AG04450 (cell line): ENCODE measurements at regions not wholly inside any gene's neighbourhood (a gene's known extent, or its start where the extent isn't known, plus 50 kb on each side); places are given as distances from the start of the nearest gene placed in this dataset.

Source experiments
- CTCF ChIA-PET: fragments of 300-600, 350-600 bp; formaldehyde crosslinking; extraction: SDS; loops from one replicate; lab custom pipeline; 2022; ENCODE audit warnings: antibody characterized with exemption, inconsistent platforms; lab: Charles Lee
- POLR2A ChIA-PET: fragments of 350-600 bp; formaldehyde crosslinking; extraction: SDS; loops from one replicate; lab custom pipeline; 2021; ENCODE audit warnings: antibody characterized with exemption, inconsistent platforms; lab: Yijun Ruan, JAX
- DNase-seq: peaks from one replicate; pipeline ENCODE4 v3.0.0-alpha.2; 2011; ENCODE audit warnings: low read depth, low spot score
- H3K27ac ChIP-seq: one replicate; pipeline ENCODE4 v1.5.1; 2012; ENCODE audit warnings: low read depth, low read length, control low read depth
- H3K27me3 ChIP-seq: one replicate; pipeline ENCODE4 v1.6.0; 2012; ENCODE audit warnings: low read length; ENCODE audit not compliant: control insufficient read depth, insufficient read depth
- H3K4me3 ChIP-seq: 2 replicates; pipeline ENCODE4 v1.5.1; 2011; ENCODE audit warnings: mild to moderate bottlenecking, low read depth, low read length, control low read depth
- H3K9me3 ChIP-seq: 2 replicates; pipeline ENCODE4 v1.5.1; 2012; ENCODE audit warnings: low read length; ENCODE audit not compliant: control insufficient read depth, insufficient read depth
- CTCF ChIP-seq: IDR thresholded peaks from 2 replicates; pipeline ENCODE4 v1.5.1; 2011; ENCODE audit warnings: low read depth, low read length, control low read depth, inconsistent platforms

GRCh38 chr11:134702827-134703226, 290.8 kb upstream of the B3GAT1 start:
- no peak overlapping the region for H3K27ac ChIP-seq
- ChIA-PET POLR2A (no interaction called here), CTCF (no interaction called here)
- no peak for TF ChIP-seq CTCF
- H3K4me3 ChIP-seq = no peak overlapping the region
- no peak for DNase-seq
- H3K27me3 ChIP-seq = no peaks in the 10 kb centered on the region
- peaks cover 56% of the 10 kb centered on the region for H3K9me3 ChIP-seq

GRCh38 chr11:134701564-134702165, 289.6 kb upstream of the B3GAT1 start:
- POLR2A ChIA-PET = no interaction called here
- no peak for TF ChIP-seq CTCF

GRCh38 chr11:134700101-134700640, 288.1 kb upstream of the B3GAT1 start:
- ChIA-PET POLR2A (no interaction called here), CTCF (no interaction called here)
- Histone ChIP-seq H3K9me3 (peaks cover 52% of the 10 kb centered on the region), H3K4me3 (no peak overlapping the region), H3K27me3 (no peaks in the 10 kb centered on the region), H3K27ac (no peak overlapping the region)
- DNase-seq = no peak
- no peak for TF ChIP-seq CTCF

More at GRCh38 chr11:134701564-134702165, 289.6 kb upstream of the B3GAT1 start:
- H3K9me3 ChIP-seq = peaks cover 61% of the 10 kb centered on the region
- no peak overlapping the region for H3K27ac ChIP-seq
- no peaks in the 10 kb centered on the region for H3K27me3 ChIP-seq
- H3K4me3 ChIP-seq = no peak overlapping the region
- CTCF ChIA-PET = no interaction called here
- DNase-seq = no peak

- ChIA-PET POLR2A (no interaction called here), CTCF (no interaction called here)
- TF ChIP-seq CTCF = no peak
- no peaks in the 10 kb centered on the region for H3K27me3 ChIP-seq
- no peak overlapping the region for H3K4me3 ChIP-seq
- H3K27ac ChIP-seq = no peak overlapping the region
- H3K9me3 ChIP-seq = peaks cover 35% of the 10 kb centered on the region
- no peak for DNase-seq
Measured at GRCh38 chr11:134696455-134696854, 284.4 kb upstream of the B3GAT1 start.

- DNase-seq = no peak
- POLR2A ChIA-PET = no interaction called here
- no peaks in the 10 kb centered on the region for H3K27me3 ChIP-seq
- no peak overlapping the region for H3K27ac ChIP-seq
- no peak for TF ChIP-seq CTCF
- CTCF ChIA-PET = no interaction called here
- no peak overlapping the region for H3K4me3 ChIP-seq
- peaks cover 16% of the 10 kb centered on the region for H3K9me3 ChIP-seq
Measured at GRCh38 chr11:134691985-134692384, 279.9 kb upstream of the B3GAT1 start.
